HG03460 (cell line): ENCODE measurements at regions not wholly inside any gene's neighbourhood (a gene's known extent, or its start where the extent isn't known, plus 50 kb on each side); places are given as distances from the start of the nearest gene placed in this dataset.

Source experiments
- ATAC-seq: cut with Tn5 transposase; IDR thresholded peaks from one replicate; pipeline ENCODE4 v1.9.1; 2021; ENCODE audit not compliant: unreplicated experiment

DNA sequence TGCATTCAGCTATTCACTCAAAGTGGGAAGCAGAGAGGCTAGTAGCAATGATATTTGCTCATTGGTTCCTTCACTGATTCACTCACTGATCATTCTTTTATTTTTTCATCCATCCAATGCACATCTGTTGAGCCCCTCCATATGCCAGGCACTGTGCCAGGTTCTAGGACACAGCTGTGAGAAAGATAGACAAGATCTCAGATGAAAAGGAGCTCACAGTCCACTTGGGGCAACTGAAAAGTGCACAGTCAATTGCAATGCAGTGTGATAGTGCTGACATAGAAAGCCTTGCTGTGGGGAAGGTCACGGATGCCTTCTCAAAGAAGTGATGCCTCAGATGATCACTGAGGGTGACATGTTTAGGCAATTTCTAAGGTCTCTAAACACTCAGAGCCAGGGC, 262.3 kb downstream of the PTEN start:
- ATAC-seq, result no peak

DNA sequence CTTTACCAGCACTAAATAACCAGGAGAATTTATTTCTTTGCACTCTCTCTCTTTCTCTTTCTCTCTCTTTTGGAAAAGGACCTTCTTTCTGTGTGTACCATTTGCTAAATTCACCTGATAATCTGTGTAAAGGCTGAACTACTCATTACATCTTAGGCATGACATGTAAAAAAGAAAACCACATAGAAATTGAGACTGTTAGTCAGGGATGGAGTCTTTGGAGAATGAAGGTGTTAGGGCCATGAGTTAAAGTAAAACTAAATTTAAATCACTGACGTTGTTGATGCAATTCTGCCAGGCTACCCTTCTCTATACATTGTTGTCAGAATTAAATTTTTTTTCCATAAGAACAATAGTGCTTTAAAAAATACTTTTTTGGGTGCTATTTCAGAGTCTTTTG, 263.3 kb downstream of the PTEN start:
- ATAC-seq, result no peak

DNA sequence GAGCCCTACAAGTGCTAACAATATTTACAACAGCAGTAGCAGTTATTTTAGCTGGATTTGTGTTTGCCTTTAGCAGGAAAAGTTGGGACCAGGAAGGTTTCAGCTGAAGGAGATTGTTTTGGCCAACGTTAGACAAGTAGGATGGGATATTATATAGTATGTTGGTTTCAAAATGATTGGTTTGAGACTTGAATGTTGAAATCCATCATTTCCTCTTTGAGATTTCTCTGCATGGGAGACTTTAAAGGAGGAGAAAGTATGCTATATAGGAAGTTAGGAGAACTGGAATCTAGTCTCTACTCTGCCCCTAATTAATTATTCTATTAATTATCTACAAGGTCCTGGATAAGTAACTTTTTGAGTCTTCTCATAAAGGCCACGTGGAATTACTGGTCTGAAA, 263.8 kb downstream of the PTEN start:
- no peak for ATAC-seq

DNA sequence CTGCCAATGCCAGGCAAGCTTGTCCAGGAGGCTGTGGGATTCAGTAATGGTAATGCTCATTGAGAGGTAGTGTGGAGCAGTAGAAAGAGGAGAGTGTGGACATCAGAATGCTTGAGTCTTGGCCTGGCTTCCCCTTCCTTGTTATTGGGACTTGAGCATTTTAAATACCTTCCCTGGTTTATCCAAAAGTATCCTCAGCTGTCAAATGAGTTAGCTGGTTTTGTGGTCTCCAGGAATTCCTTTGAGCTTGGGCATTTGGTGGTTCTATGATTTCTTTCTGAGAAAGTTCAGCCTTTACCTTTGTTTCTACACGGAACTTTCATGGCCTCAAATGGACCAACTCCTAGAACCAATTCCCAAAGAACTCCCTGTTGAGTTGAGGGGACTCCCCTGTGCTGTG, 264.3 kb downstream of the PTEN start:
- ATAC-seq, result no peak

DNA sequence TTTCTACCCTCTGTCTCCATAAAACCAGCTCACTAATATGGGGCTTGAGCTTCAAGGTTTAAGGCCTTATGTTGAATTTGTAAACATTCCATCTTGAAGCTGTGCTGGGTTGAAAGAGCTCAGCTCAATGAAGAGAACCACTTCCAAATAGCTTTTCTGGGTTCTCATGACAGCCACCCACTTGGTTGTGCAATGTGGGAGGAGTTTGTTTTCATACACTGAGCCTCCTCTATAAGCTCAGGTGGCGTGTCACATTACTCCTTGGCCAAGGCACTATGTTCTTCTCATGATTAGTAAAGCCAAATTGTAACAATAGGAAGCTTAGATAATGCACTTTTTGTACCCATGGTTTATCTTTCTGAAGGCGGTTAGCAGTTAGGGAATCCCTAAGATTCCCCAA, 265.6 kb downstream of the PTEN start:
- ATAC-seq, result no peak

DNA sequence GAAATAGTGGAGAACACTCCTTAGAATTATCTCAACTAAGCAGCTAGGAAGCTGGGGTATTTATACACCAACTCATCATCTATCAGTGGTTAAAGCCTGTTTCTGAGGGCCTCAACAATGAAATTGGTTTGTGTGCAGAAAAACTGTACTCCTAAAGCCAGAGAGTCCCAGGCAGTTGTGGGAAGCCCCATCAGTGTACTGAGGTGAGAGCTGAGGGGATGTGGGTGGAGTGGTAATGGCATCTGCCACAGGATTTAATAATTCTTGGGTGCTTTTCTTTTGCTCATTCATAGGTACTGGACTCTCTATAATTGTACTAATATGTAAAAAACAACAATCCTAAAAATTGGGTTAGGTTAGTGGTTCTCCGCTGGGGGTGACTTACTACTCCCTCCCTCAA, 267.5 kb downstream of the PTEN start:
- no peak for ATAC-seq

DNA sequence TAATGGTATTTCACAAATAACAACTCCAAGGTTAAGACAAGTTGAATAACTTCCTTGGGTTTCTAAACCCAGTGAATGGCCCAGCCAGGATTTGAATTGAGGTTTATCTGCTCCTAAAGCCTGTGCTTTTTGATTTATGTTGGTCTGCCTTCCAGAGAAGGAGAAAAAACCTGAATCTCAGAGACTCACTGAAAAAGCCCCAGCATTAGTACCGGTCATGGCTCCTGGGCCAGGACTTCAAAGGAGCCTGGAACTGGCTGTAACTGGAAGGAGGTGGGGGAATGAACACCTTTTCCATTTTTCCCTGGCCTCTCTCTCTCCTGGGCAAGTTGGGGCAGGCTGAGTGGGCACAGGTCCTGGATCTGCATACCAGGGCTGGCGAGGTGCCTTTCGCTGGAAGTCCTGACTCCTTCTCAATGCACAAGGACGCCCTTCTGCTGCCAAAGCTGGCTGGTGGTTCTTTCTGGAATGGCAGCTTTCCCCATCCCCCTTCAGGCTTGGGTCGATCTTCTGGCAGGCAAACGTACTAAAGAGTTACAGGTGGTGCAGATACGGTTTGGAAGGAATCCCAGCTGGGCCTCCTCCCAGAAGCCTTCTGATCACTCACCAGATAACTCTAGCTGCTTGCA, 268.2 kb downstream of the PTEN start:
- ATAC-seq, result no peak

DNA sequence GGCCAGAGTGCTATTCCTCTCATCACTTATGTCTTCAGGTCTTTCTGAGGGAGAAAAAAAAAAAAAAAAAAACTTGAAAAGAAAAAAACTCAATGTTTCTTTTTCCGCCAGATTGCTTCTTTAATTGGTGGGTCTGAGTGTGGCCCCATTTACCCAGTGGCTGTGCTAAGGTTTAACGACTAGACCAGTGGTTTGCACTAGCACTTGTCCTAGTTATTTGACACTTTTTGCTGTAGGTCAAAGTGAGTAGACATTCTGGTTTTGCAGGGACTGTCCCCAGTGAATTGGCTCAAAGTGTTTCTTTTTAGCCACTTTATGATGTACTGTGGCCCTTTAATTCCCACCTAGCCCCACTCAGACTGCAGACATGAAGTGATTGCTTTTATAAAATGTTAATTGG, 273.3 kb downstream of the PTEN start:
- ATAC-seq, result no peak

DNA sequence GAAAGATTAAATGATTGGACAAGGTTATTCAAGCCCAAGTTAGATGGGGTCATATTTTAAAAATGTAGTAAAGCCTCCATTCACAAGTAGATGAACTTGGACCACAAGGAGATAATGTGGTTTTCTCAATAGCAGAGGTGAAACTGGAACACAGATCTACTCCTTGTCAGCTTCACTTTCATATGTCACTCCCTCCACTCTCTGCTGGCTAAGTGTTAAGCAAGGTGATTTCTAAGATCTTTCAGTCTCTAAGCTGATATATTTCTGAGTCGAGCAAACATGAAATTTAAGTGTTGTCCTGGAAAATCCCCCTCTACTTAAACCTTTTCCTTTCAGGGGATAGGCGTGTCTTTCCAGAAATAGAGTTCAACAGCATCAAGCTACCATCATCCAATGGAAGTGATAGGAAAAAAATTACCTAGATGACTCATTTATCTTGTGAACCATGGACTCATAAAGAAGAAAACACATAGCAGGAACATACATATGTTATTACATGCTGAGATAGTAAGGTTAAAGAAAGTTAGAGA, 275.0 kb downstream of the PTEN start:
- peak; percentile 92 for ATAC-seq

DNA sequence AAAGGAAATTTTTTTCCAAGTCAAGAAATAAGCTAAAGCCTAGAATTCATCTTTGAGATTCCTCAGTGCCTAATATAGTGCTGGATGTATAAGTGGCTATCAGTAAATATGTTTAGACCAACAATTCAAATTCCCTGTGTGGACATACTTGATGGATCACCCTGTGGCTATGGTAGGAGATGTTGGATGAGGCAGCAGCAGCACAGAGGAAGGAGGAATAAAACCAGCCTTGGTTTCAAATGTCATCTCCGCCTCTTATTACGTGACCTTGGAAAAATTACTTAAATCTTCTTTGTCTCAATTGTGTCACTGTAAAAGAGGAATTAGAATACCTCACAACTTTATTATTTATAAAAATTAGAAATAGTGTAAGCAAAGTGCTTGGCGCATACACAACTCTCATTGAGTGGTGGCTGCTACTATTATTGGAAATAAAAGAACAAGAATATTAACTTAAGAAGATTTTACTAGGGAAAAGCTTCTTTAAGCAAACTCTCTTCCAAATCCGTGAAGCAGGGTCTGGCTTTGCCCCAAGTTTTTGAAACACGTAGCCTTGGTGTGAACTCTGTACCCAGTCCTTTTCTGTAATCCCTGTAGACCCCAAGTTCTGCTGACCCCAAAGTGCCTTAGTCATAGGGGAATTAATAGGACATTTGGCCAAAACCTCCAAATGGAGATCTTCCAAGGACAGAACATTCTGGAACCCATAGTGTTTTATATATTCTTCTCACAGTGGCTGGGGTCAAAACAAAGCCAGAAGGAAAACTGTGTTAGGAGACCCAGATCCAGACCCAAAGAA, 283.8 kb downstream of the PTEN start:
- no peak for ATAC-seq

DNA sequence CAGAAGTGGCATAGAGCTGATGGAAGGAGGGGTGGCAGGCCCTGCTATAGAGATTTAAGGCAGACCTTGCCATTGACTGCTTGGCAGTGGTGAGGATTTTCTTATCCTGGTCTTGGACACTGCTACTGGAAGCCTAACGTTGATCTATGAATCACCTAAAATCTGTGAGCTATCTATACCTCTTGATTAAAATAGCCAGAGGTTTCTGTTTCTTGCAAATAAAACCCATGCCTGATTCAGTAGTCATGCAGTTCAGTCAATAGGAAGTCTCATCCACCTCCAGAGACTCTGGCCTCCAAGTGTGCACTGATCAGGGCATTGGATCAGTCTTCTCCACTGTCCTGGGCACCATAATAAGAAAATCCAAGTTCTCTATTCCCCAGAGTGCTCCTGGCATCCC, 286.5 kb downstream of the PTEN start:
- no peak for ATAC-seq

DNA sequence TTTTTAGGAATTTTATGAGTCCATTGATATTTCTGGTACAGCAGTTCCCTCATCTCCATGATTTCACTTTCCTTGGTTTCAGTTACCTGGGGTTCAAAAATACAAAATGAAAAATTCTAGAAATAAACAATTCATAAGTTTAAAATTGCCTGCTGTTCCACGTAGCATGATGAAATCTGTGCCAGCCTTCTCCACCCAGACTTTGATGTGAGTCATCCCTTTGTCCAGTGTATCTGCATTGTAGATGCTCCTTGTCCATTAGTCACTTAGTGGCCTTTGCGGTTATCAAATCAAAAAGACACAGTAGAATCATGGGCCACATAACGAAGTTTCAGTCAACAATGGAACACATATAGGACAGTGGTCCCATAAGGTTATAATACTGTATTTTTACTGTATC, 286.9 kb downstream of the PTEN start:
- ATAC-seq, result no peak

DNA sequence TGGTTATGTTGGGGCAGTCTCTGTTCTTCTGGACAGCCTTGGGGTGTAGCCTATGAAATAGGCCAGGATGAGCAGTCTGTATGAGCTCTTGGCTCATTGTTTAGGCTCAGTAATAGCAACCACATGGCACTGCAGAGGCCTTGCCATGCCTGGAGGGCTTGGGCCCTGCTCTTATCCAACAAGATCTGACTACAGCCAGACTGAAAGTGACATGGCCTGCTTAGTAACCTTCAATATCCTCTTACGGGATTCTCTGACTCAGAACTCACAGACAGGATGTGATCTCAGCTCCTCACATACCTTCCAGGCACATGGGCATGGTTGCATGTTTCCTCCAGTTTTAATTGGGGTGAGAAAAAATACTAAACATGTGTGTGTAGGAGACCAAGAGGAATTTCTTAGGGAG, 289.3 kb downstream of the PTEN start:
- peak; percentile 80 for ATAC-seq

DNA sequence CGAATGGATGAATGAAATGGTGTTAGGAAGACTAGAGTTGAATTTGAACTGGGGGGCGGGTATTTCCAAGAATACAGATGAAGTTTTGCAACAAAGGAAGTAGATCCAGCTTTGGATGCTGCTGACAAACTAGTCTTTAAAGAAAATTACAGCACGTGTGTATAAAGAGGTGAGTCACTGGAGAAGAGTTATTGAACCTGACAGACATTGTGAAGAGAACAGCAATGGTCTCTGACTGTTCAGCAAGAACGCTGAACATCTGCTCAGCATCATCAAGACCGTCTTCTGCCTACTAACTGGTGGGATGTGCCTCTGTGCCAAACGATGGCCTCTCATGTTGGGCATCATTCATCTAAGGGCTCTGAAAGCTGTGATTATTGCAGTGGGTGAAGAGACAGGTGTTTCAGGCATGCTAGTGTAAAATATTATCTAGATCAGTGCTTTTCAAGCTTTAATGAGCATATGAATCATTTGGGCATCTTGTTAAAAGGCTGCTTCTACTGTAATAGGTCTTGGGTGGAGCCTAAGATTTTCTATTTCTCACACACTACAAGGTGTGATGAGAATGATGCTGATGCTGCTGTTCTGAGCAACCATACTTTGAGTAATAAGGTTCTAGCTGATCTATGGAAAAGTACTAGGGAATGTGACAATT, 291.3 kb downstream of the PTEN start:
- no peak for ATAC-seq

DNA sequence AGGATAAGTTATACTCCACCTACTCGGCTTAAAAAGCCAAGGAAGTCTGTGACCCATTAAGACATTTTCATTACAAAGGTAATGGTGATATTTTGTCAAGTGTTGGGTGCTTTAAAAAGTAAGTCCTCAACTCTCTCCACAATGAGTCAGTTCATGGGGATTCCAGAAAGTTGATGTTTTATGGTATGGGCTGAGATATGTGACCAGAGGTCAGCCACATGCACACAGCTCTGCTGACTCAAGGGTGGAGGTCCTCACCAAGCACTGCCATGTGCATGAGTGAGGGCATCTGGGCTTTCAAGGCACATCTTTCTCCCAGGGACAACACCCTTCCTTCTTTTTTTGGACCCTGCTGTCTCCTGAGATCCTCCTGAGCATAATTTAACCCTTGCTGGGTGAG, 292.9 kb downstream of the PTEN start:
- no peak for ATAC-seq

DNA sequence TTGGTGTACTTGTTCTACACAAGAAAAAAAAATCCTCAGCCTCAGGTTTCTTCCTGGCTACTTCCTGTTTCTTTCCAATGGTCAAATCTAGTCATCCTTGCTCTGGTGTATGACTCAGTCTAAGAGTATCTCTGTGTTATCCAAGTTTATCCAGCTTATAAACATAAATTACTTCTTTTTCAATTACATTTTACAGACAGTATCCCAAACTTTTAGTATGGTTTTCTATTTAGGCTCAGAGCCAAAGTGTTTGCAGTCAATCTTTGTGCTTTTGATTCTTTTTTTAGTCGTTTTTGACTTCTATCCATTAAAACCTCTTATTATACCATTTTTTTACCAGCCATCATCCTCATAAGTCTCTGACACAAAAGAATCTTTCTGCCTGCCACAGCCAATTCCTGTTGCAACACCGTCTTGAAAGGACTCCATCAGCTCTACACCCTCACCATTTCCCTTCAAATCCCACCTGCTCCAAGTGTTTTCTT, 294.6 kb downstream of the PTEN start:
- ATAC-seq, result no peak

DNA sequence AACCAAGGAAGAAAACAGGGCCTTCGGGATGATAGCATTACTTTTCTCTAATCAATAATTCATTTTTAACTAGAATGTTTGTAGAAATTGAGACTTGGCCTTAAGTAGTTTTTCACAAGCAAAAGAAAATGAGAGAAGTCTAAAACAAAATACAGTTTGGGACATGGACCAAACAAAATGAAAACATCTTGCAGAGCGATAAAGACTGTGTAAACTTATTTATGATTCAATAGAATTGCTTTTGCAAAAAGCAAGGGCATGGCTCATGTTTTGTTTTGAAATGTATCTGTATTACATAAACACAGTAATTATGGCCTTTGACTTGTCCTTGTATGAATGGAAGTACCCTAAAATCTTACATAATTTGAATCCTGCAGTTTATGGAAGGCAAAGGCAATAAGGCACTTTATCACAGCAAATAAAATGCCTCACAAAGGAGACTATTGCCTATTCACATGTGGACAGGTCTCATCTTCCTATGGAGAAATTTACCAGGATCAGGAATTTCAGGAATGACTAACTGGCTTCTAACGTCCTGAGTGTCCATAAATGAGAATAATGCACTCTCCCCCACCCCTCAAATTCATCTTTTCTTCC, 295.2 kb downstream of the PTEN start:
- no peak for ATAC-seq

DNA sequence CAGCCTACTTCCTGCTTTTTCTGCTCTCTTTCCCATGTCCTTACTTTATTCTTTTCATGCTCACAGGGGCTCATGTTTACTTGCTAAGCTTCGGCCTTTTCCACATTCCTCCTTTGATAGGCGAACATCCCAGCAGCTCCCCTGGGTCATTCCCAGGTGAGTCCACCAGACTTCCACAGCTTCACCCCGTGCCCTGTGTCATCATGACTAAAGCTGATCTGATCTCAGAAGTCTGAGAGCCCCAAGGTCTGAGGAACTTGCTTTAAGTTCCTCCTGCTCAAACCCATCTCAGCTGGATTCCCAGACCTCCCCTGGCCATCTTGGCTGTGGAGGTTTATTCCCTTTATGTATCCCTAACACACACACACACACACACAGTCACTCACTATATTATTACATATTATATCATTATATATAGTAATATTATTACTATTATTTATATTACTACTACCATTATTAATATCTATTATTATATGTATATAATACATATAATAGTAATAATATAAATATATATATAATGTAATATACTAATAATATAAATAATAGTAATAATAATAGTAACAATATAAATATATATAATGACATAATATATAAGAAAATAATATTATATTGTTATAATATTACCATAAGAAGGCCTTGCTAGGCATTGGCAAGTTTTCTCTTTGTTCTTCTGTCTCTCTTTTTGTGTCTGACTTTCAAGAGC, 295.9 kb downstream of the PTEN start:
- ATAC-seq, result no peak

DNA sequence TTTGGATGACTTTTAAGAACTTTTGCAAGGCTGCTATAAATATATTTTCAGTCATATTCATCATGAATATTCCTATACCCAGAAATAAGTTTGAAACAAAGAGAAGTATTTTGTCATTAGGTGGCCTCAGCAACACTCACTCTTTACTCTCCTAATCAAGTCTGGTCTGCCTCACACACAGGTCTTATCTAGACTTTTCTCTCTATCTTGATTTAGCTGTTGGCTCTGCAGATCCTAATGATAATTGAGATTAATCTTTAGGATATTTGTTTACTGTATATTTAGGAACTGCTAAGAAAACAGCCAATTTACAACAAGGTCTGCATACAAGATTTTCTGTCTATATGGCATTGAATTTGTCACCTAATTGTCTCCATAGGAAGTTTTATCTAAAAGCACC, 297.6 kb downstream of the PTEN start:
- no peak for ATAC-seq

DNA sequence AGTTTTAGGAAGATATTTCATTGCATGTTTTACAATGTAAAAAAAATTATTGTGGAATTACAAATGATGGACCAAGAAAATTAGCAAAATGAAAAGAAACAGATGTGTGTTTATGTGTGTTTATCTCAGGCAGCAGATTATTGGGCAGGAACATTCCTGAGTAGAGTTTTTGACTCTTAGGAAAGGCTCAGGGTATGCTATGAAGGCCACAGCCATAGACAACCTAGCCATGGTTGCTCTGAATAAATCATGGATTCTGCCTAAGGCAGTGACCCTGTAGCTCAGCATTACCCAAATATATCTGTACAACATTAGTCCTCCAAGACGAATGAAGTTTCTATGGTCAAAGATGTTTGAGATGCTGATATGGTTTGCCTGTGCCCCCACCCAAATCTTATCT, 298.3 kb downstream of the PTEN start:
- ATAC-seq, result no peak

DNA sequence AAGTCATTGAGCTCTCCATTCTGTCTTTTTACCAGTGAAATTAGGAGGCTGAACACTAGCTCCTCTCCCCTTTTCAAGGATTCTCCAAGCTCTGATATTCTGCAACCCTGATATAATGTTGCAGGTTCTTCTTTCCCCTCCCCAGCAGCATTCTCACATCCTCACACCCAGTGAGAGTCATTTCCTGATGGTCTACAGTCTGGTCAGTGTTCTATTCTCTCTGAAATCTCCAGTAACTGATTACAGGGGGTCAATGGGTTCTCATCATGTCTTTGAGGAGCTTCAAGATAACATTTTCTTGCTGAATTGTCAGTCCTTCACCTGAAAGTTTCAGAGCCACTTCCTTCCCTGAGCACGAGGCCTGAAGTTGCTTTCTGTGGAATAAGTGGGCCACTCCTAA, 299.4 kb downstream of the PTEN start:
- ATAC-seq, result peak; percentile 64
